GM12878 (cell line): ENCODE measurements at regions not wholly inside any gene's neighbourhood (a gene's known extent, or its start where the extent isn't known, plus 50 kb on each side); places are given as distances from the start of the nearest gene placed in this dataset.

Experiments
- ATAC-seq: fragments of 200-7000 bp; cut with Tn5 transposase; 3 replicates; pipeline ENCODE4 v1.9.1; 2020; ENCODE audit warnings: mild to moderate bottlenecking, moderate library complexity
- BruUV-seq: library from RNA; stranded (reverse); fragments of 400-500 nt; replicated peaks from 2 replicates; lab custom pipeline; 2021; lab: Mats Ljungman, UMichigan
- CTCF ChIA-PET: fragments of 300-600 bp; sonication (Branson Sonifier 250); formaldehyde crosslinking; extraction: SDS; loops from one replicate; lab custom pipeline; 2021; ENCODE audit warnings: inconsistent platforms; lab: Yijun Ruan, JAX
- POLR2A ChIA-PET: fragments of 350-600 bp; formaldehyde crosslinking; extraction: SDS; loops from one replicate; lab custom pipeline; 2021; ENCODE audit warnings: inconsistent platforms; lab: Charles Lee
- RAD21 ChIA-PET: fragments of 300-600 bp; sonication (Branson Sonifier 250); formaldehyde crosslinking; loops from one replicate; lab custom pipeline; 2023; ENCODE audit warnings: antibody characterized with exemption; ENCODE audit not compliant: unreplicated experiment; lab: Charles Lee
- SMC1A ChIA-PET: fragments of 300-600 bp; sonication (Branson Sonifier 250); formaldehyde crosslinking; loops from one replicate; lab custom pipeline; 2023; ENCODE audit not compliant: unreplicated experiment, uncharacterized antibody; lab: Charles Lee
- DNase-seq: peaks from one replicate; pipeline ENCODE4 v3.0.0-alpha.2; 2011; ENCODE audit warnings: low read depth, low spot score
- FAIRE-seq: peaks from 3 replicates; lab custom pipeline; 2011; peaks lifted over from hg19 to GRCh38; lab: Jason Lieb, UNC
- H2AFZ ChIP-seq: 2 replicates; pipeline ENCODE4 v1.6.0; 2011; ENCODE audit warnings: low read depth, low read length, control low read depth; ENCODE audit not compliant: control insufficient read depth
- H3K27ac ChIP-seq: 2 replicates; pipeline ENCODE4 v1.5.1; 2011; ENCODE audit warnings: control low read depth; ENCODE audit not compliant: control insufficient read depth, insufficient read depth
- H3K27me3 ChIP-seq, 2 experiments: replicated peaks in 1 of 2; 2 replicates each; pipeline versions ENCODE4 v1.6.0 to v1.6.1; 2011; ENCODE audit warnings: low read length in 1 of 2; ENCODE audit not compliant: control insufficient read depth in 2 of 2, insufficient read depth in 2 of 2
- H3K36me3 ChIP-seq, 2 experiments: 2 replicates each; pipeline ENCODE4 v1.5.1; 2011; ENCODE audit warnings: low read length in 1 of 2; ENCODE audit not compliant: control insufficient read depth in 2 of 2, insufficient read depth in 2 of 2
- H3K4me1 ChIP-seq: 2 replicates; pipeline ENCODE4 v1.6.1; 2011; ENCODE audit warnings: mild to moderate bottlenecking, low read length, moderate library complexity, mixed read lengths; ENCODE audit not compliant: control insufficient read depth, insufficient read depth
- H3K4me2 ChIP-seq: 2 replicates; pipeline ENCODE4 v1.6.0; 2011; ENCODE audit warnings: control low read depth; ENCODE audit not compliant: control insufficient read depth, insufficient read depth
- H3K4me3 ChIP-seq: fragments of 200-600 bp; sonication (generic); 2 replicates; pipeline ENCODE4 v1.5.1; 2016
- H3K79me2 ChIP-seq: 2 replicates; pipeline ENCODE4 v1.6.0; 2011; ENCODE audit warnings: low read length; ENCODE audit not compliant: control insufficient read depth, insufficient read depth
- H3K9ac ChIP-seq: 2 replicates; pipeline ENCODE4 v1.8.0; 2011; ENCODE audit warnings: low read length, control low read depth, mixed read lengths; ENCODE audit not compliant: control insufficient read depth, insufficient read depth
- H3K9me3 ChIP-seq: replicated peaks from 3 replicates; pipeline ENCODE4 v1.5.1; 2011; ENCODE audit warnings: mild to moderate bottlenecking, low read length; ENCODE audit not compliant: control insufficient read depth, insufficient read depth
- H4K20me1 ChIP-seq: 2 replicates; pipeline ENCODE4 v1.6.0; 2011; ENCODE audit not compliant: control insufficient read depth, insufficient read depth
- BCL3 ChIP-seq: IDR thresholded peaks from 2 replicates; pipeline ENCODE4 v1.6.1; 2011; ENCODE audit warnings: borderline replicate concordance, low read depth, mild to moderate bottlenecking, moderate library complexity, low read length; ENCODE audit not compliant: insufficient read depth, poor library complexity, severe bottlenecking
- BHLHE40 ChIP-seq, 2 experiments: fragments of 450-650 bp in 1 of 2; IDR thresholded peaks; 2 replicates each; pipeline ENCODE4 v1.6.1; 2011 to 2017; ENCODE audit warnings: low read depth in 2 of 2, borderline replicate concordance in 1 of 2, improper control_type of control experiment in 1 of 2, low read length in 1 of 2, mild to moderate bottlenecking in 1 of 2
- CUX1 ChIP-seq: IDR thresholded peaks from 2 replicates; pipeline ENCODE4 v1.6.1; 2012; ENCODE audit warnings: improper control_type of control experiment, low read depth, low read length; ENCODE audit not compliant: insufficient replicate concordance
- JUNB ChIP-seq: IDR thresholded peaks from 2 replicates; pipeline ENCODE4 v1.6.1; 2016; ENCODE audit warnings: antibody characterized with exemption, mild to moderate bottlenecking
- RAD21 ChIP-seq: IDR thresholded peaks from 2 replicates; pipeline ENCODE4 v1.6.1; 2011; ENCODE audit warnings: mild to moderate bottlenecking, low read depth, low read length, moderate library complexity; ENCODE audit not compliant: insufficient read depth
- SP1 ChIP-seq: IDR thresholded peaks from one replicate; pipeline ENCODE4 v1.6.1; 2011; ENCODE audit warnings: low read depth, low read length
- TAF1 ChIP-seq: IDR thresholded peaks from 2 replicates; pipeline ENCODE4 v1.6.1; 2011; ENCODE audit warnings: mild to moderate bottlenecking, low read depth, low read length, borderline replicate concordance
- ZZZ3 ChIP-seq: IDR thresholded peaks from 2 replicates; pipeline ENCODE4 v1.6.1; 2011; ENCODE audit warnings: low read depth; ENCODE audit not compliant: control insufficient read depth, insufficient read length
- WGBS: methylation state at CpG from one replicate; pipeline ENCODE4 v1.1.6; 2016; ENCODE audit warnings: low lambda C conversion rate; ENCODE audit not compliant: insufficient replicate concordance, insufficient coverage; ENCODE audit errors: missing lambda C conversion rate; 5-methylcytosine and 5-hydroxymethylcytosine counted together
- in situ Hi-C: fragments of 300-500 bp; cut with MboI; formaldehyde crosslinking; loops from 9 replicates; pipeline ENCODE4 v1.14.3; 2018; ENCODE audit warnings: mixed read lengths
- intact Hi-C: fragments of 100-400 bp; cut with micrococcal nuclease; formaldehyde crosslinking; loops from one replicate; pipeline ENCODE4 v1.14.2; 2022; ENCODE audit not compliant: unreplicated experiment

GRCh38 chr2:8096484-8096883 is 585.4 kb upstream of the ID2 start:
- no peak for TF ChIP-seq BCL3
- TF ChIP-seq BHLHE40 (IDR thresholded peaks at IDR 0.05; ENCODE audit: borderline replicate concordance in 1 of 2, low read depth in 2 of 2, low read length in 1 of 2), result no peak
- TF ChIP-seq JUNB, result no peak
- no peak for TF ChIP-seq TAF1
- no peak for TF ChIP-seq ZZZ3
- TF ChIP-seq CUX1, result no peak
- no peak for TF ChIP-seq RAD21
- no peak for TF ChIP-seq SP1
- Histone ChIP-seq H3K27me3 (no peaks in the 10 kb centered on the region), H3K36me3 (no peaks in the 10 kb centered on the region; a peak in 1 of 4 replicates), H3K4me2 (no peak overlapping the region), H3K4me1 (no peaks in the 10 kb centered on the region), H3K4me3 (no peak overlapping the region), H3K9me3 (no peaks in the 10 kb centered on the region; the same call in 2 of the 3 replicates), H3K27ac (no peak overlapping the region), H2AFZ (no peak overlapping the region), H3K79me2 (no peaks in the 10 kb centered on the region), H3K9ac (no peak overlapping the region), H4K20me1 (no peaks in the 10 kb centered on the region)
- ChIA-PET SMC1A (interaction anchor here (0.6 to 1.8 kb wide), 6 partner anchors 12 to 260 kb away, joined by 3 to 8 read pairs (median 3); no protein-coding TSS in a partner anchor), CTCF (interaction anchor here (1.1 kb wide), 1 partner anchor 669 kb away, joined by 3 read pairs; no protein-coding TSS in a partner anchor), POLR2A (no interaction called here), RAD21 (no interaction called here)
- FAIRE-seq (no peak), DNase-seq (no peak), ATAC-seq (no peak)
- in situ Hi-C loops (no loop called here), intact Hi-C loops (no loop called here)
- BruUV-seq, result no TSS peak
- 6% methylated on average over 1 of the region's 1 CpG for WGBS
